Liver (tissue), 3 donors: ENCODE measurements at regions not wholly inside any gene's neighbourhood (a gene's known extent, or its start where the extent isn't known, plus 50 kb on each side); places are given as distances from the start of the nearest gene placed in this dataset.

Experiments used
- ATF3 ChIP-seq: IDR thresholded peaks from 2 replicates; pipeline ENCODE4 v1.6.1; 2016; ENCODE audit warnings: antibody characterized with exemption
- GABPA ChIP-seq, 2 donors: IDR thresholded peaks in 1 of 2; conservative IDR thresholded peaks in 1 of 2; 2 replicates each; pipeline ENCODE4 v1.6.1; 2016; ENCODE audit warnings: antibody characterized with exemption in 2 of 2, mild to moderate bottlenecking in 1 of 2, moderate library complexity in 1 of 2
- JUND ChIP-seq, 2 donors: IDR thresholded peaks; 2 replicates each; pipeline ENCODE4 v1.6.1; 2016; ENCODE audit warnings: antibody characterized with exemption in 2 of 2
- RAD21 ChIP-seq, 2 donors: IDR thresholded peaks; 2 replicates each; pipeline ENCODE4 v1.6.1; 2016; ENCODE audit warnings: antibody characterized with exemption in 2 of 2, mild to moderate bottlenecking in 2 of 2
- REST ChIP-seq: IDR thresholded peaks from 2 replicates; pipeline ENCODE4 v1.6.1; 2016; ENCODE audit warnings: antibody characterized with exemption, mild to moderate bottlenecking
- TAF1 ChIP-seq: conservative IDR thresholded peaks from 2 replicates; pipeline ENCODE4 v1.6.1; 2016; ENCODE audit warnings: antibody characterized with exemption, mild to moderate bottlenecking
- YY1 ChIP-seq: IDR thresholded peaks from 2 replicates; pipeline ENCODE4 v1.6.1; 2016; ENCODE audit warnings: antibody characterized with exemption, mild to moderate bottlenecking
- TF ChIP-seq, protein P1 (sequence below): fragments of 150-350 bp; IDR thresholded peaks from 2 replicates; pipeline ENCODE4 v1.5.1; 2017; ENCODE audit warnings: improper control_type of control experiment, low read depth, low read length; ENCODE audit not compliant: missing input control
- TF ChIP-seq, protein P2 (sequence below): IDR thresholded peaks from 2 replicates; pipeline ENCODE4 v1.6.1; 2016; ENCODE audit warnings: antibody characterized with exemption
- donor health status: healthy.
- donor health status: healthy.

- no peak for TF ChIP-seq ATF3
- TF ChIP-seq, protein P1, sequence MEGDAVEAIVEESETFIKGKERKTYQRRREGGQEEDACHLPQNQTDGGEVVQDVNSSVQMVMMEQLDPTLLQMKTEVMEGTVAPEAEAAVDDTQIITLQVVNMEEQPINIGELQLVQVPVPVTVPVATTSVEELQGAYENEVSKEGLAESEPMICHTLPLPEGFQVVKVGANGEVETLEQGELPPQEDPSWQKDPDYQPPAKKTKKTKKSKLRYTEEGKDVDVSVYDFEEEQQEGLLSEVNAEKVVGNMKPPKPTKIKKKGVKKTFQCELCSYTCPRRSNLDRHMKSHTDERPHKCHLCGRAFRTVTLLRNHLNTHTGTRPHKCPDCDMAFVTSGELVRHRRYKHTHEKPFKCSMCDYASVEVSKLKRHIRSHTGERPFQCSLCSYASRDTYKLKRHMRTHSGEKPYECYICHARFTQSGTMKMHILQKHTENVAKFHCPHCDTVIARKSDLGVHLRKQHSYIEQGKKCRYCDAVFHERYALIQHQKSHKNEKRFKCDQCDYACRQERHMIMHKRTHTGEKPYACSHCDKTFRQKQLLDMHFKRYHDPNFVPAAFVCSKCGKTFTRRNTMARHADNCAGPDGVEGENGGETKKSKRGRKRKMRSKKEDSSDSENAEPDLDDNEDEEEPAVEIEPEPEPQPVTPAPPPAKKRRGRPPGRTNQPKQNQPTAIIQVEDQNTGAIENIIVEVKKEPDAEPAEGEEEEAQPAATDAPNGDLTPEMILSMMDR: no peak
- TF ChIP-seq GABPA (IDR thresholded peaks at IDR 0.05 in 1 of 2, conservative IDR thresholded peaks at IDR 0.05 in 1 of 2): no peak
- no peak for TF ChIP-seq RAD21 (IDR thresholded peaks at IDR 0.05)
- TF ChIP-seq REST: no peak
- no peak for TF ChIP-seq JUND (IDR thresholded peaks at IDR 0.05)
- TF ChIP-seq TAF1: no peak
- TF ChIP-seq, protein P2, sequence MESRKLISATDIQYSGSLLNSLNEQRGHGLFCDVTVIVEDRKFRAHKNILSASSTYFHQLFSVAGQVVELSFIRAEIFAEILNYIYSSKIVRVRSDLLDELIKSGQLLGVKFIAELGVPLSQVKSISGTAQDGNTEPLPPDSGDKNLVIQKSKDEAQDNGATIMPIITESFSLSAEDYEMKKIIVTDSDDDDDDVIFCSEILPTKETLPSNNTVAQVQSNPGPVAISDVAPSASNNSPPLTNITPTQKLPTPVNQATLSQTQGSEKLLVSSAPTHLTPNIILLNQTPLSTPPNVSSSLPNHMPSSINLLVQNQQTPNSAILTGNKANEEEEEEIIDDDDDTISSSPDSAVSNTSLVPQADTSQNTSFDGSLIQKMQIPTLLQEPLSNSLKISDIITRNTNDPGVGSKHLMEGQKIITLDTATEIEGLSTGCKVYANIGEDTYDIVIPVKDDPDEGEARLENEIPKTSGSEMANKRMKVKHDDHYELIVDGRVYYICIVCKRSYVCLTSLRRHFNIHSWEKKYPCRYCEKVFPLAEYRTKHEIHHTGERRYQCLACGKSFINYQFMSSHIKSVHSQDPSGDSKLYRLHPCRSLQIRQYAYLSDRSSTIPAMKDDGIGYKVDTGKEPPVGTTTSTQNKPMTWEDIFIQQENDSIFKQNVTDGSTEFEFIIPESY: no peak
- TF ChIP-seq YY1: no peak
Measured at GRCh38 chr3:25184641-25185250, 243.3 kb upstream of the RARB start.
